H1 (cell line): ENCODE measurements at regions not wholly inside any gene's neighbourhood (a gene's known extent, or its start where the extent isn't known, plus 50 kb on each side); places are given as distances from the start of the nearest gene placed in this dataset.

ENCODE experiments used
- CTCF ChIA-PET: fragments of 300-600 bp; sonication (Branson Sonifier 250); formaldehyde crosslinking; loops from one replicate; lab custom pipeline; 2021; ENCODE audit not compliant: partially characterized antibody; lab: Charles Lee
- POLR2A ChIA-PET: fragments of 300-600 bp; sonication (Branson Sonifier 250); formaldehyde crosslinking; loops from one replicate; lab custom pipeline; 2021; ENCODE audit warnings: inconsistent platforms; ENCODE audit not compliant: partially characterized antibody; lab: Charles Lee
- DNase-seq, 2 experiments: peaks; one replicate each; pipeline versions ENCODE4 v3.0.0 to v3.0.0-alpha.2; 2010 to 2022; ENCODE audit warnings: low spot score in 2 of 2, low read depth in 1 of 2, mixed read lengths in 1 of 2
- FAIRE-seq: peaks from 2 replicates; lab custom pipeline; 2011; peaks lifted over from hg19 to GRCh38; lab: Jason Lieb, UNC
- H2AFZ ChIP-seq: 2 replicates; pipeline ENCODE4 v1.8.1; 2012; ENCODE audit warnings: low read length, inconsistent platforms
- H2AK5ac ChIP-seq: 2 replicates; pipeline ENCODE4 v1.6.1; 2013; ENCODE audit warnings: low read depth, low read length
- H2BK120ac ChIP-seq: replicated peaks from 2 replicates; pipeline ENCODE3; 2013; ENCODE audit warnings: low read depth, low read length, inconsistent platforms
- H2BK12ac ChIP-seq: 2 replicates; pipeline ENCODE4 v1.6.1; 2013; ENCODE audit warnings: low read depth, low read length
- H2BK15ac ChIP-seq: 2 replicates; pipeline ENCODE4 v1.6.1; 2013; ENCODE audit warnings: low read length
- H2BK20ac ChIP-seq: 2 replicates; pipeline ENCODE4 v1.6.1; 2013; ENCODE audit warnings: low read length
- H2BK5ac ChIP-seq: 2 replicates; pipeline ENCODE4 v1.6.1; 2013; ENCODE audit warnings: low read depth, low read length
- H3K14ac ChIP-seq: 2 replicates; pipeline ENCODE4 v1.6.1; 2013; ENCODE audit warnings: inconsistent platforms; ENCODE audit not compliant: insufficient read length
- H3K18ac ChIP-seq: 2 replicates; pipeline ENCODE4 v1.6.1; 2013; ENCODE audit warnings: low read length; ENCODE audit errors: extremely low read depth
- H3K23ac ChIP-seq: 2 replicates; pipeline ENCODE4 v1.6.1; 2013; ENCODE audit warnings: inconsistent platforms; ENCODE audit not compliant: insufficient read length
- H3K23me2 ChIP-seq: 2 replicates; pipeline ENCODE4 v1.6.1; 2013; ENCODE audit warnings: low read depth, low read length
- H3K27ac ChIP-seq: 2 replicates; pipeline ENCODE4 v1.6.1; 2011; ENCODE audit warnings: low read depth, low read length, inconsistent platforms
- H3K27me3 ChIP-seq, 4 experiments: replicated peaks in 1 of 4; 1 replicate in 1 of 4; 2 replicates in 3 of 4; pipeline versions ENCODE4 v1.6.1 to v1.8.1; 2011 to 2013; ENCODE audit warnings: low read length in 3 of 4, mild to moderate bottlenecking in 3 of 4, inconsistent platforms in 2 of 4, mixed read lengths in 2 of 4, moderate library complexity in 1 of 4; ENCODE audit not compliant: control insufficient read depth in 3 of 4, insufficient read depth in 3 of 4; ENCODE audit errors: extremely low read depth in 1 of 4
- H3K36me3 ChIP-seq, 4 experiments: 2 replicates each; pipeline versions ENCODE4 v1.6.1 to v1.8.1; 2011 to 2013; ENCODE audit warnings: mild to moderate bottlenecking in 4 of 4, low read length in 3 of 4, moderate library complexity in 2 of 4, control low read depth in 1 of 4, inconsistent platforms in 1 of 4; ENCODE audit not compliant: insufficient read depth in 4 of 4, control insufficient read depth in 2 of 4
- H3K4ac ChIP-seq: replicated peaks from 2 replicates; pipeline ENCODE3; 2013; ENCODE audit warnings: low read length, low read depth, mixed read lengths, inconsistent platforms; ENCODE audit not compliant: insufficient read length
- H3K4me1 ChIP-seq, 4 experiments: replicated peaks in 1 of 4; 1 replicate in 1 of 4; 2 replicates in 3 of 4; pipeline versions ENCODE4 v1.6.1 to v1.8.1; 2011 to 2013; ENCODE audit warnings: low read length in 3 of 4, inconsistent platforms in 2 of 4, mixed read lengths in 1 of 4; ENCODE audit not compliant: insufficient read depth in 4 of 4, control insufficient read depth in 3 of 4
- H3K4me2 ChIP-seq, 2 experiments: 2 replicates each; pipeline versions ENCODE4 v1.6.1 to v1.8.1; 2011 to 2013; ENCODE audit warnings: low read depth in 2 of 2, low read length in 2 of 2, control low read depth in 1 of 2, inconsistent platforms in 1 of 2, mild to moderate bottlenecking in 1 of 2; ENCODE audit not compliant: insufficient read depth in 1 of 2
- H3K4me3 ChIP-seq, 4 experiments: fragments of 200-600, 300-600 bp in 1 of 4; sonication (generic), shearing (Covaris generic), sonication (Bioruptor Twin) in 1 of 4; 2 replicates each; pipeline versions ENCODE4 v1.5.1 to v1.8.1; 2011 to 2016; ENCODE audit warnings: low read length in 4 of 4, low read depth in 3 of 4, control low read depth in 2 of 4, inconsistent platforms in 2 of 4, mild to moderate bottlenecking in 2 of 4, mixed read lengths in 1 of 4, moderate library complexity in 1 of 4; ENCODE audit not compliant: insufficient read depth in 2 of 4; ENCODE audit errors: extremely low read depth in 1 of 4
- H3K56ac ChIP-seq: replicated peaks from 2 replicates; pipeline ENCODE3; 2013; ENCODE audit warnings: low read depth, mild to moderate bottlenecking, mixed read lengths, low read length, inconsistent platforms; ENCODE audit not compliant: insufficient read length
- H3K79me1 ChIP-seq: 2 replicates; pipeline ENCODE4 v1.6.1; 2013; ENCODE audit warnings: low read depth, low read length, control low read depth
- H3K79me2 ChIP-seq, 2 experiments: 2 replicates each; pipeline versions ENCODE4 v1.6.1 to v1.8.1; 2012 to 2013; ENCODE audit warnings: low read length in 2 of 2, mild to moderate bottlenecking in 2 of 2, inconsistent platforms in 1 of 2; ENCODE audit not compliant: insufficient read depth in 2 of 2, control insufficient read depth in 1 of 2
- H3K9ac ChIP-seq, 4 experiments: replicated peaks in 1 of 4; 1 replicate in 1 of 4; 2 replicates in 3 of 4; pipeline versions ENCODE4 v1.6.1 to v1.8.1; 2011 to 2013; ENCODE audit warnings: low read depth in 3 of 4, low read length in 3 of 4, control low read depth in 2 of 4, mild to moderate bottlenecking in 2 of 4, moderate library complexity in 2 of 4, inconsistent platforms in 1 of 4; ENCODE audit errors: extremely low read depth in 1 of 4
- H3K9me3 ChIP-seq, 2 experiments: 2 replicates each; pipeline versions ENCODE4 v1.6.1 to v1.8.1; 2012 to 2013; ENCODE audit warnings: mild to moderate bottlenecking in 2 of 2, moderate library complexity in 2 of 2, control low read depth in 1 of 2, inconsistent platforms in 1 of 2, low read depth in 1 of 2, low read length in 1 of 2, mixed read lengths in 1 of 2; ENCODE audit not compliant: insufficient read depth in 2 of 2
- H4K20me1 ChIP-seq, 2 experiments: replicated peaks in 1 of 2; 2 replicates each; pipeline versions ENCODE3 to v1.8.1; 2011 to 2013; ENCODE audit warnings: inconsistent platforms in 2 of 2, low read length in 2 of 2, mild to moderate bottlenecking in 1 of 2; ENCODE audit not compliant: insufficient read depth in 2 of 2, control insufficient read depth in 1 of 2
- H4K5ac ChIP-seq: 2 replicates; pipeline ENCODE4 v1.6.1; 2013; ENCODE audit warnings: low read length, low read depth, mixed read lengths, inconsistent platforms; ENCODE audit not compliant: insufficient read length
- H4K8ac ChIP-seq: 2 replicates; pipeline ENCODE4 v1.8.0; 2013; ENCODE audit warnings: mild to moderate bottlenecking, moderate library complexity, low read length, inconsistent platforms; ENCODE audit not compliant: insufficient read depth; ENCODE audit errors: extremely low read depth
- H4K91ac ChIP-seq: replicated peaks from 2 replicates; pipeline ENCODE3; 2013; ENCODE audit warnings: low read length, mixed read lengths, inconsistent platforms; ENCODE audit not compliant: insufficient read length
- CBX8 ChIP-seq: fragments of 300-800, 300-1000 bp; sonication (generic); IDR thresholded peaks from 2 replicates; pipeline ENCODE4 v1.7.1; 2016; ENCODE audit warnings: low read depth, low read length, borderline replicate concordance
- KDM5A ChIP-seq: fragments of 200-600 bp; IDR thresholded peaks from 2 replicates; pipeline ENCODE4 v1.7.1; 2012; ENCODE audit warnings: mild to moderate bottlenecking, low read length, inconsistent platforms, mixed read lengths
- SP1 ChIP-seq: IDR thresholded peaks from 2 replicates; pipeline ENCODE4 v1.6.1; 2011; ENCODE audit warnings: low read depth, low read length
- SP4 ChIP-seq: IDR thresholded peaks from 2 replicates; pipeline ENCODE4 v1.6.1; 2012; ENCODE audit warnings: low read length, inconsistent platforms
- WGBS, 2 experiments: shearing (Covaris generic) in 1 of 2; methylation state at CpG; one replicate each; pipeline versions ENCODE4 v1.1.6 to v1.1.7; 2013 to 2015; ENCODE audit warnings: low lambda C conversion rate in 2 of 2, mixed read lengths in 2 of 2, inconsistent platforms in 1 of 2, low coverage in 1 of 2, missing lambda C conversion rate in 1 of 2; ENCODE audit not compliant: insufficient replicate concordance in 2 of 2, insufficient coverage in 1 of 2, insufficient read length in 1 of 2; ENCODE audit errors: extremely low coverage in 1 of 2, missing lambda C conversion rate in 1 of 2; 5-methylcytosine and 5-hydroxymethylcytosine counted together

DNA sequence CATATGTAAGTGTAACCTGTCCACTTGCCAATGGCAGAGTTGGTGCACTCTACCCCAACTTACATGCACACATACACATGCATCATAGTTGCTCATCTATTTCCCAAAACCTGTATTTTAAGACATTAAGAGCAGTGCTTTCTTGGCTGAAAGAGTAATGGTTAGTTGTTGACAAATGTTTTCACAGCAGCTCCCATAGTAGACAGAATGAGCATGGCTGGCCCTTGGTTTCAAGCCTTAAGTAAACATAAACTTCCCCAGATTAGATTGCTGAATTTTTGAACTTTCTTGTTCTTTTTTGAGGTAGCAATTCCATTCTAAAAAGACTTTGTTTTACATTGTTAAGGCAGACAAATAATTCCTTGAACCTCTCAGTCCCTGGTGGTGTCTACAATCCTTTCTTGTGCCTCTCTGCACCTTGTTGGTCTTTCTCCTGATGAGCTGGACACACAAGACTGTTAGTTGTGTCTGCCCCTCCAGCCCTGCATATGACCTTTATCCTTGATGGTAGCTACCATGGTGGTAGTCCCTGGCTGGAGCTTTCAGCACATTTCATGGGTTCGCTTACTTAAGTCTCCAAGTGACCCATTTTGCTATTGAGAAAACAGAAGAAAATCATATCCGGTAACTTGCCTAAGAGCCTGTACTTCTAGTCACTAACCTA, 580.1 kb upstream of the ID2 start:
- CTCF ChIA-PET, result no interaction called here

More for the DNA sequence above, 580.1 kb upstream of the ID2 start:
- Histone ChIP-seq H2AK5ac (no peak overlapping the region), H3K4me1 (no peaks in the 10 kb centered on the region), H3K18ac (no peak overlapping the region), H2BK12ac (no peak overlapping the region), H4K20me1 (no peaks in the 10 kb centered on the region), H3K79me1 (no peaks in the 10 kb centered on the region), H3K4me2 (no peak overlapping the region), H3K36me3 (no peaks in the 10 kb centered on the region), H2BK5ac (no peak overlapping the region), H2BK120ac (no peak overlapping the region), H3K4me3 (no peak overlapping the region), H3K9ac (no peak overlapping the region), H4K5ac (no peak overlapping the region), H3K56ac (no peak overlapping the region), H3K27me3 (no peaks in the 10 kb centered on the region), H3K4ac (no peak overlapping the region), H2BK20ac (no peak overlapping the region), H3K27ac (no peak overlapping the region), H3K14ac (no peak overlapping the region), H2AFZ (no peak overlapping the region), H3K23ac (no peak overlapping the region), H4K91ac (no peak overlapping the region), H3K9me3 (0 out of 4 replicates have a peak, but pooled peaks cover 0 to 3% of the 10 kb centered on the region in 2 experiments), H2BK15ac (no peak overlapping the region), H3K79me2 (no peaks in the 10 kb centered on the region), H3K23me2 (no peaks in the 10 kb centered on the region), H4K8ac (no peak overlapping the region)
- WGBS, 2 experiments, result 87% methylated on average over 2 of the region's 2 CpGs; no CpG with 5 or more reads in 1 of the 2 experiments
- POLR2A ChIA-PET, result no interaction called here
- TF ChIP-seq CBX8 (no peak), KDM5A (no peak), SP1 (no peak), SP4 (no peak)
- FAIRE-seq, result no peak
- DNase-seq, result no peak
